Pancreas (tissue), 10 donors: ENCODE measurements at regions not wholly inside any gene's neighbourhood (a gene's known extent, or its start where the extent isn't known, plus 50 kb on each side); places are given as distances from the start of the nearest gene placed in this dataset.

Experiments used
- ATAC-seq, 4 donors: fragments of 200-7000 bp; cut with Tn5 transposase; one replicate each; pipeline versions ENCODE4 v1.8.0 to v1.9.1; 2020; ENCODE audit warnings: mild to moderate bottlenecking in 4 of 4, moderate library complexity in 4 of 4
- DNase-seq, 6 donors: peaks; one replicate each; pipeline ENCODE4 v3.0.0-alpha.2; 2020
- FAIRE-seq: peaks from 2 replicates; lab custom pipeline; 2012; peaks lifted over from hg19 to GRCh38; lab: Jason Lieb, UNC
- H3K27ac ChIP-seq, 4 donors: fragments of 200-600 bp; sonication (generic); 1 replicate in 3 of 4; 2 replicates in 1 of 4; pipeline versions ENCODE4 v1.5.0 to v1.8.0; 2020
- H3K27me3 ChIP-seq, 4 donors: fragments of 200-600 bp; one replicate each; pipeline ENCODE4 v1.8.0; 2021
- H3K36me3 ChIP-seq, 3 donors: fragments of 200-600 bp; sonication (generic) in 1 of 3; one replicate each; pipeline versions ENCODE4 v1.5.0 to v1.8.0; 2020 to 2021
- H3K4me1 ChIP-seq, 3 donors: fragments of 200-600 bp; one replicate each; pipeline ENCODE4 v1.8.0; 2021
- H3K4me3 ChIP-seq, 4 donors: fragments of 200-600 bp; sonication (generic) in 2 of 4; one replicate each; pipeline versions ENCODE4 v1.5.0 to v1.8.0; 2020 to 2021
- H3K9me3 ChIP-seq, 4 donors: fragments of 200-600 bp; one replicate each; pipeline ENCODE4 v1.8.0; 2021
- WGBS, 2 donors: extraction: QIAGEN DNeasy Blood & Tissue Kit; methylation state at CpG; one replicate each; pipeline ENCODE4 v1.1.7; 2013; 5-methylcytosine and 5-hydroxymethylcytosine counted together
- intact Hi-C, 3 donors: fragments of 100-400 bp; cut with DNase I; formaldehyde crosslinking; loops; one replicate each; pipeline versions ENCODE4 v1.11.1 to v1.14.2; 2022
- TF ChIP-seq, protein P1 (sequence below), 4 donors: fragments of 200-600 bp; sonication (generic) in 3 of 4; IDR thresholded peaks; one replicate each; pipeline versions ENCODE4 v1.5.0 to v1.8.0; 2021; ENCODE audit warnings: antibody characterized with exemption in 4 of 4
- donor health status: healthy with polysubstance abuse.
- donor health status: DM: no; HTN: no; CAD: no; lungs with moderate emphysema.
- donor health status: DM: no; HTN: no; CAD: no.
- donor health status: control.
- donor health status: control.
- donor health status: Bipolar disorder and iron deficiency.
- donor health status: DM: yes; HTN: yes; CAD: no.
- donor health status: DM: no; HTN: no; CAD: no.
- donor health status: DM: no; HTN: no; CAD: no.
- donor health status: DM: yes; HTN: yes; CAD: no.

DNA sequence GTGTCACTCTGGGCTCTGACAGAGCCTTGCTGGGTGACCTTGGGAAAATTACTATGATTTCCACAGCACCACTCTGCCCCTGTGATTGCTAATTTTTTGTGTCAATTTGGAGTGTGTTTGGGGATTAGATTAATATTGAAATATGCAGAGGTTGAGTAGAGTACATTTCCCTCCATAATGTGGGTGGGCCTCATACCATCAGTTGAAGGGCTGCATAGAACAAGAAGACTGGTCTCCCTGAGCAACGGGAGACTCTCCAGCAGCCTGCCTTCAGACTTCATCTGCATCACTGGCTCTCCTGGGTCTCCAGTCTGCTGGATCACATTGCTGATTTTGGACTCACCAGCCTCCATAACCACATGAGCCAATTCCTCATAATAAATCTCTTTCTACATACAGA, 313.7 kb downstream of the TNS1 start:
- no peak for DNase-seq
- Histone ChIP-seq H3K4me1 (no peaks in the 10 kb centered on the region), H3K36me3 (no peaks in the 10 kb centered on the region), H3K4me3 (no peak overlapping the region), H3K9me3 (no peaks in the 10 kb centered on the region), H3K27ac (no peak overlapping the region), H3K27me3 (no peaks in the 10 kb centered on the region)
- TF ChIP-seq, protein P1, sequence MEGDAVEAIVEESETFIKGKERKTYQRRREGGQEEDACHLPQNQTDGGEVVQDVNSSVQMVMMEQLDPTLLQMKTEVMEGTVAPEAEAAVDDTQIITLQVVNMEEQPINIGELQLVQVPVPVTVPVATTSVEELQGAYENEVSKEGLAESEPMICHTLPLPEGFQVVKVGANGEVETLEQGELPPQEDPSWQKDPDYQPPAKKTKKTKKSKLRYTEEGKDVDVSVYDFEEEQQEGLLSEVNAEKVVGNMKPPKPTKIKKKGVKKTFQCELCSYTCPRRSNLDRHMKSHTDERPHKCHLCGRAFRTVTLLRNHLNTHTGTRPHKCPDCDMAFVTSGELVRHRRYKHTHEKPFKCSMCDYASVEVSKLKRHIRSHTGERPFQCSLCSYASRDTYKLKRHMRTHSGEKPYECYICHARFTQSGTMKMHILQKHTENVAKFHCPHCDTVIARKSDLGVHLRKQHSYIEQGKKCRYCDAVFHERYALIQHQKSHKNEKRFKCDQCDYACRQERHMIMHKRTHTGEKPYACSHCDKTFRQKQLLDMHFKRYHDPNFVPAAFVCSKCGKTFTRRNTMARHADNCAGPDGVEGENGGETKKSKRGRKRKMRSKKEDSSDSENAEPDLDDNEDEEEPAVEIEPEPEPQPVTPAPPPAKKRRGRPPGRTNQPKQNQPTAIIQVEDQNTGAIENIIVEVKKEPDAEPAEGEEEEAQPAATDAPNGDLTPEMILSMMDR (IDR thresholded peaks at IDR 0.05) = no peak
- intact Hi-C loops = no loop called here
- 93 to 94% methylated on average over 1 of the region's 1 CpG for WGBS, 2 donors
- ATAC-seq = no peak
- no peak for FAIRE-seq

DNA sequence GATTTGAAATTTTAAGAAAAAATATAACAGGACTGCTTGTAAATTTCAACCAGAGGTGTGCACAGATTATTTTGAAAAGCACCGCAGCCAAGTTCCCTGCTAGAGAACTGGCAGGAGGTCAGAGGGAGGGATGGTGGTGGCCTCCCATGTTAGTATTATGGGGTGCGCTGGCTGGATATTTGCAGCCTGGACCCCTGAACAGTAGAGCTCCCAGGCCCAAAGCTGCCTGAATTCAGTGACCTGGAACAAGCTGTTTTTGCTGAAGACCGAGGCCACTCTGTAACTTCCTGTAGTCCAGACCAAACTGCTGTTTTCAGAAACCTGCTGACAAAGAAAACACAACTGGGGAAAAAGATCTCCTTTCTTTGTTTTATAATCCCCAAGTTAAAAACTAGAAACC, 314.3 kb downstream of the TNS1 start:
- Histone ChIP-seq H3K36me3 (no peaks in the 10 kb centered on the region), H3K4me3 (no peak overlapping the region), H3K9me3 (no peaks in the 10 kb centered on the region), H3K27ac (no peak overlapping the region), H3K4me1 (no peaks in the 10 kb centered on the region), H3K27me3 (no peaks in the 10 kb centered on the region)
- ATAC-seq (no peak), FAIRE-seq (no peak), DNase-seq (no peak)
- TF ChIP-seq, protein P1 (IDR thresholded peaks at IDR 0.05) = no peak
- 89 to 91% methylated on average over 3 of the region's 3 CpGs for WGBS, 2 donors
- intact Hi-C loops = no loop called here

DNA sequence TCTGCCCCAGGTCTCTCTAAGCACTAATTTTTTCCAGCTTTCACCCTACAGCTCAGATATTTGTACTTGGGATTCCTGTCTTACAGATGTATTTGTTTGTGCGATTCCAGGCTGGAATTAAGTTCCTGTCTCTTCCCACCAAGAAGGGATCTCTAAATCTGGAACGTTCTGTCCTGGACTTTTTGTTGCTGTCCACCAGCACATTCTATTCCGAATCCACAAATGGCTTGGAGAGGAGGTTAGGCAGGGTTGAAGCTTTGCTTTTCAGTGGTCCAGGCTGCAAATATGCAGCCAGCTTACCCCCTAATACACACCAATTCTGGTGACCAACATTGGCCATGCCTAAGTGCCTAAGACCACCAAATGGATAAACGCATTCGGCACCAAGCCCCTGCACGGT, 315.0 kb downstream of the TNS1 start:
- Histone ChIP-seq H3K4me3 (no peak overlapping the region), H3K27ac (no peak overlapping the region), H3K27me3 (no peaks in the 10 kb centered on the region), H3K4me1 (no peaks in the 10 kb centered on the region), H3K9me3 (no peaks in the 10 kb centered on the region), H3K36me3 (no peaks in the 10 kb centered on the region)
- DNase-seq = no peak
- WGBS, 2 donors = 86 to 88% methylated on average over 6 of the region's 6 CpGs
- ATAC-seq = no peak
- FAIRE-seq = no peak
- TF ChIP-seq, protein P1 (IDR thresholded peaks at IDR 0.05) = no peak
- intact Hi-C loops = no loop called here

DNA sequence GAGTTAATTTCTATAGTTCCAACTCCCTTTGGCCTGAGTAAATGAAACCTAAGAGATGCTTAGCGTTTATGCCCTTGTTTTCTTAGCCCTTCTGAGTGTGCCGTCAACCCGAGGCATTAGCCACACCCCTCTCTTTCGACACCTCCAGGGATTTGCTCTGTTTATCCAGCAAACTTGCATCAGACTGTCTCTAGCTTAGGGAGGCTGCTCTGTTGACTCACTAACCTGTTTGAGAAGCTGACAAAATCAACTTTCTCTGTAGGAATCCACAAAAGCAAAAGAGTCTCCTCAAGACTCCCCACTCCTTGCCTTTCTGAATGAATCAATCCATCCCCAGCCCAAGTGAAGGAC, 317.6 kb downstream of the TNS1 start:
- Histone ChIP-seq H3K4me1 (no peaks in the 10 kb centered on the region), H3K27ac (no peak overlapping the region), H3K27me3 (no peaks in the 10 kb centered on the region), H3K4me3 (no peak overlapping the region), H3K36me3 (no peaks in the 10 kb centered on the region), H3K9me3 (no peaks in the 10 kb centered on the region)
- DNase-seq (peak in 1 of 6 donors; percentile 33), ATAC-seq (peak in 3 of 4 donors; percentile 41 to 90 (median 70)), FAIRE-seq (no peak)
- intact Hi-C loops = no loop called here
- 14 to 22% methylated on average over 4 of the region's 4 CpGs for WGBS, 2 donors
- TF ChIP-seq, protein P1 (IDR thresholded peaks at IDR 0.05) = no peak

DNA sequence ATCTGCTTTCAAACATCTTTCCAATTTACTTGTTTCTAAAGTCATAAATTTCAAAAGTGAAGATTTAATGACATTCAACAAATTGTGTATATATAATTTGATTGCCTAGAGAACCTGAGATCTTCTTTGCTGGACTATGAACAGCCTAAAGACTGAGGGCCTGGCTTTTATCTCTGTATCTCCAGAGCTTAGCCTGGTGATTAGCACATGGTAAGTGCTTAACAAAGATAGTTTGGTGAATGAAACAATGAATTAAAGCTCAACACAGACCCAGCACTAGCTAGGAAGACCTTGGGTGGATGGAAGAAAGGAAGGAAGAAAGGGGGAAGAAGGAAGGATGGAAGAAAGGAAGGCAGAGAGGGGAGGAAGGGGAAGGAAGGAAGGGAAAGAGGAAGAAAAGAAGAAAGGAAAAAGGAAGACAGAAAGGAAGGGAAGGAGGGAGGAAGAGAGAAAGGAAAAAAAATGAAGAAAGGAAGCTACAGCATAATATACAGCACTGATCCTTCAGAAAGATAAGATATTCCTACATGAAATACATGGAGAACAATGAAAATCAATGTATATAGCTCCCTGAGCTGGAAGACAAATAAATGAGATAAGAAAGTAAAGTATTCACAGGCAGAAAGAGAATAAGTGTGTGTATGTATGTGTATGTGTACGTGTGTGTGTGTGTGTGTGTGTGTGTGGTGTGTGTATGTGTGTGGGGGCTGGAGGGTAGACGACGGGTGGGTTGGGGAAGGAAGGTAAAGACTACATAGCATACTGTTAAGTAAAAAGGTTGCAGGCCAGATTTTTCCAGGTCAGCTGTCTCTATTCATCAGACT, 318.2 kb downstream of the TNS1 start:
- DNase-seq (no peak), FAIRE-seq (no peak), ATAC-seq (no peak)
- no peak overlapping the region for H3K4me3 ChIP-seq
- H3K27ac ChIP-seq = no peak overlapping the region
- TF ChIP-seq, protein P1 (IDR thresholded peaks at IDR 0.05) = no peak
- no peaks in the 10 kb centered on the region for H3K4me1 ChIP-seq
- H3K36me3 ChIP-seq = no peaks in the 10 kb centered on the region
- H3K9me3 ChIP-seq = no peaks in the 10 kb centered on the region
- 53 to 57% methylated on average over 3 of the region's 3 CpGs for WGBS, 2 donors
- intact Hi-C loops = no loop called here
- H3K27me3 ChIP-seq = no peaks in the 10 kb centered on the region
